SHP77 treated with DMSO at 0.1 percent for 48 hours (cell line): ENCODE measurements at regions not wholly inside any gene's neighbourhood (a gene's known extent, or its start where the extent isn't known, plus 50 kb on each side); places are given as distances from the start of the nearest gene placed in this dataset.

Source experiments
- DNase-seq: peaks from one replicate; lab custom pipeline; 2025; lab: John Stamatoyannopoulos, UW

- no peak for DNase-seq
Measured at GRCh38 chr17:77684803-77685798, 273.4 kb upstream of the TNRC6C start.

DNA sequence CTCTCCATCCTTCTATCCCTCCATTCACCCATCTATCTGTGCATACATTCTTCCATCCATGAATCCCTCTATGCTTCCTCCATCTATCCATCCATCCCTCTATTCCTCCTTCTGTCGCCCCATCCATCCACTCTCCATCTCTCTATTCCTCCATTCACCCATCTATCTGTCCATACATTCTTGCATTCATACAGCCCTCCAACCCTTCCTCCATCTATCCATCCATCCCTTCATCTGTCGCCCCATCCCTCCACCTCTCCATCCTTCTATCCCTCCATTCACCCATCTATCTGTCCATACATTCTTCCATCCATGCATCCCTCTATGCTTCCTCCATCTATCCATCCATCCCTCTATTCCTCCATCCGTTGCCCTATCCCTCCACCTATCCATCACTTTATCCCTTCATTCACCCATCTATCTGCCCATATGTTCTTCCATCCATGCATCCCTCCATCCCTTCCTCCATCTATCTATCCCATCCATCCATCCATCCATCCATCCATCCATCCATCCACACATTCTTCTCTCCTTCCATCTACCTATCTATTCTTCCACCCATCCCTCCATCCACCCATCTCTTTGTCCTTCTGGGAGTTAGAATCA lies 272.5 kb upstream of the TNRC6C start:
- DNase-seq = no peak

- DNase-seq = no peak
Measured at GRCh38 chr17:77686903-77687302, 271.6 kb upstream of the TNRC6C start.

DNA sequence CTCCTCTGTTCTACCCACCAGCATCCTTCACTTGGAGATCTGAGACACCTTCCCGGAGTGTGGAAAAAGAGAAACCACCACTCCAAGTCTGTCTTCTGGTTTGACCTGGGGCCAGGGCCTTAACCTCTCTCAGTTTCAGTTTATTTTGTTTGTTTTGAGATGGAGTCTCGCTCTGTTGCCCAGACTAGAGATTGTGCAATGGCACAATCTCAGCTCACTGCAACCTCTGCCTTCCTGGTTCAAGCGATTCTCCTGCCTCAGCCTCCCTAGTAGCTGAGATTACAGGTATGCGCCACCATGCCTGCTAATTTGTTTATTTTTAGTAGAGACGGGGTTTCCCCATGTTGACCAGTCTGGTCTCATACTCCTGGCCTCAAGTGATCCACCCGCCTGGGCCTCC lies 271.1 kb upstream of the TNRC6C start:
- no peak for DNase-seq

DNA sequence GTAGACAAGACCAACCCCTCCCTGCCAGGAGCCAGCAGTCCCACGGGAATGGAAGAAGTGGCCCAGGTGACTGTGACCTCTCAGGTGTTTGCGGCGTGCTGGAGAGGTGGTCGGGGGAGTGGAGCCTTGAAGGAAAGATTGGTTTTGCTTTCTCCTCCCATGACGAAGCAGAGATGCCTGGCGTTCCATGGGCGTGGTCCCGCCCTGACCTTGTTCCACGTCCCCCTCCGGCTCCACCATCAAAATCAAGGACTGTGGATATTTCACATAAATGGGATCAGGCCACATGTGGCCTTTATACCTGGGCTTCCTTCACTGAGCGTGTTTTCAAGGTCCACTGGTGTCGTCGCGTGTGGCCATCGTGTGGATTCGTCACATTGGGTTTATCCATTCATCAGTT lies 270.6 kb upstream of the TNRC6C start:
- no peak for DNase-seq

DNA sequence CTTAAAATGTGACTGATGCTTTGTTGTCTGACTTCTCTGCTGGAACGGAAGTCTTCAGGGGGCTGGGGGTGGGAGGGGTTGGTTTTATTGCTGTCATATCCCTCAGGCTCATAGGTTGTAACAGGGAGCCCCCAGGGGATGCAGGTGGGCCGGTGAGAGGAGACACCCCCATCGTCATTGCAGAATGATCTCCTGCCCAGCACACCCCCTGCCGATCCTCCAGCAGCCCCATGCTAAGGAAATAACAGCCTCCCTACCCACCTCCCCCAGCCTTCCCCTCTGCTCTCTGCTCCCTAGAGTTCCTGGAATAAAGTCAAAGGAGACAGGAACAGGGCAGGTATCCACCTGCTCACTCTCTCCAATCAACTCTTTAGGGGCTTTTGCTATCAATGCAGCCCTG lies 270.1 kb upstream of the TNRC6C start:
- no peak for DNase-seq

DNA sequence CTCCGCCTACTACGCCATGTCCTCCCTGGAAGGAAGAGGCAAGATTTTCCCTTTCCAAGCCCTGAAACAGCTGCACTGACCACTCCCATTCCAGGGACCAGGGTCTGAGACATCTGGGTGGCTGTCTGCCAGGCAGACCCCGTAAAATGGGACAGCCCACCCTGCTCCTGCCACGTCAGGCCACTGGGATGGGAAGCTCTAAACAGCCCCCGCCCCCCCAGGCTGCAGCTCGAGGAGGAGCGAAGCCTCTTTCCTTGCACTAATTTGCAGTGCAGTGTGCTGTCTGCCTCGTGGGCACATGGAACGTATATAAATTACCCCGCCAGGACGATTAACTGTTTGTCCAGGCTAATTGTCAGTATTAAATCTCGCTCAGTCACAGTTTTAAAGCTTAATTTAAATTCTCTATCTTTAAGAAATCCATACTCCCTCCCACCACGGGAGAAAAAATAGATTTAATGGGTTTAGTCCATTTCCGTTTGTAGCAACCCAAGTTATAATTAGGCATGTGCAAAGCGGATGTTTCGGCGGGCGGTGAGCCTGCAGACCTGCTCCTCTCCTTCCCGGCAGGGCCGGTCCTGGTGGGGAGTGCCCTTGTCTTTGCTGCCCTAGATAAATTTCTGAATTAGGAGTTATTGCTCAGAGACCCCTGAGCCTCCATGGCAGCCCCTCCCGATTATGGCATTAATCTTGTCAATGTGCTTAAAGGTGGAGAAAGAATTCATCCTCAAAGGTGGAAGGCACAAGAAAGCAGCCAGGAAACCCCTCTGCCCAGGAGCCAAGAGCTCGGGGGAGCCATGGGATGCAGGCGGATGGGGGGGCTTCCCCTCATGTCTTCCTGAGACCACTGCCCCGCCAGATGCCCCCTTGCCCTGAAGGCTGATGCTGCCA lies 268.0 kb upstream of the TNRC6C start:
- no peak for DNase-seq

DNA sequence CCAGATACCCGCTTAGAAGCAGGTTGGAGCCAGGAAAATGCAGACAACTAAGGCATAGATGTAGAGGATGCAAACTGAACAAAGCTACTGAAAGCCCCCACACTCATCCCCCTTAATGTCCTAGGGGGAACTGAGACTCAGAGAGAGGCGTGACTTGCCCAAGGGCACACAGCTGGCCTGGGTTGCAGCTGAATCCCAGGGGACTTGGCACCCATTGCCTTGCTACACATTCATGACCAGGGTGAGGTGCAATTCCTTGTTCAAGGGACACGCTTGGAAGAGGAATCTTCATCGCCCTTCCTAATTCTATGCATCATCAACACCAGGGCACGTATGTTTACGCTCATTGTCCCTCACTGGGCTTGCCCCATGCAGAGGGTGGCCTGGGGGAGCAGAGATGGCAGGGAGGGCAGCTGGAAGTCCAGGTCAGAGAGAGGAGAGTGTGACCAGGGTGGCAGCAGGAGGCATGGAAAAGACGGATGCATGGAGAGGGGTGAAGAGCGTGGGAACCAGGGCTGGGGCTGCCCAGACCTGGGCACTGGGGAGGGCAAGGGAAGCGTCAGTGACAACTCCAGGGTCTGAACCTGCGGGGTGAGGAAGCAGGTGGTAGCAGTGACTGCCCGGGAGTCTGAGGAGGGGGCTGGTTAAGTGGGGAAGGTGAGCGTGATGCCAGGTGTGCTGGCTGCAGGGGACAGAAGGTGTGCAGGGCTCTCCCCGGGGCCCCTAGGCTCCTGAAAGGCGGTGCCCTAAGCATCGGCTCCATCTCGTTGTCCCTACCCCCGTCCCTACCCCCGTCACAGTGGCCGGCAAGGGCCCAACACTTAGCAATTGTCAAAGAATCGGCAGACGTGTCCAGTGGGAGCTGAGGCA lies 267.1 kb upstream of the TNRC6C start:
- DNase-seq = no peak

- DNase-seq = no peak
Measured at GRCh38 chr17:77692571-77693161, 265.8 kb upstream of the TNRC6C start.

DNA sequence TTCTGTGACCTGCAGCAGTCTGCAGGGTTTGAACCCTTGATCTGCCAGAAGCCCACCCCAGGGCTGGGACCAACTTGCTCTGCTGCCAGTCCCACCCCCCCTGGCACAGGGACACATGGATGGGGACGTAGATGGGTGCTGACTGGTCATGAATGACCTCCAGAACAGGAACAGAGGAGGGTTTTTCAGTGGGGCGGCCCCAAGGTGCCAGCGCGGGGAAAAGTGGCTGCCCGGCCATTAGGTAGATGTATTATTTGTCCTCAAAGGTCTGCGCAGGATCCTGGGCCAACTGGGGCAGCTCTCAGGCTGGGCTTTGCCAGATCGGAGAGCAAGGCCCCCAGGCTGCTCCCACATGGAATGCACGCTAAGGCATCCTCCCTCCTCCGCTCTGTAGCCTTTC lies 265.2 kb upstream of the TNRC6C start:
- DNase-seq = no peak

GRCh38 chr17:77693776-77694175 lies 264.7 kb upstream of the TNRC6C start:
- no peak for DNase-seq

DNA sequence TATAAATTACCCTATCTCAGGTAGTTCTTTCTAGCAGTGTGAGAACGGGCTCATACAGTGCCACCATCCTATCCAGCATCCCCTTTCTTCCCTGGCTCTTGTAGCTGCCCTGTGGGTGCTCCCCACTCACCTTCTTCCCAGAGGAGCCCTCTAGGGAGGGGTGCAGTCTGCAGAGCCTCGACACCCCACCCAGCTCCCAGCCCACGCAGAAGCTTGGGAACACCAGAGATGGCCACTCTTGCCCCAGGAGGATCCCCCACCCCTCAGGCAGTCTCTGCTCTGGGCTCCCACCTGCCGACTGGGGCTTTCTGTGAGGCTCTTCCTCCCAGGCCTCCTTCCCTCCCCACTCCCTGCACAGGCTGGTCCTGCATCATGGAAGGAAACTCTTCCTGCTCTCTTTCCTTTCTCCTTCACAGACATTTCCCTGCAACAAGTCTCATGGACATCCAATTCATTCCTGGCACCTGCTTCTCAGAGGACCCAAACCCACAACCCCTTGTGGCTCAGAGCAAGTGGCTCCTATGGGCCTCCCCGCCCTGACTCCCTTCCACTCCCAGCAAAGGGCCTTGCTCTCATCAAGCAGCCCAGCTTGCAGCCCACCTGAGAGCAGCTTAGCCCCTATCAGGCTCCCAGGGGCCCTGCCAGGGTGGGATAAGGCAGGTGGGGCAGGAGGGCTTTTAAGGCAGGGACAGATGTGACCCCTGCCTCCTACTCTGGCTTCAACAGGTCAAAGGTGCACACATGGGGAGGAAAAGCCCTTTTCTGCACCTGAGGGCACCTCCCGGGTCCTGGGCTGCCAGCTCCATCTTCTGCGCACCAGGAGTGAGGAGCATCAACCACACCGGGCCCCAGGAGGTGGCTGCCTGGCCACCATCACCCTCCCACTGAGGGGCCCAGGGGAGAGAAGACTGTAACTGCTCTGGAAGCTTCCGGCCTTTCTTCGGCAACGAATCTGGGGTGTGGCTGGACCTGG lies 263.8 kb upstream of the TNRC6C start:
- DNase-seq = no peak

- DNase-seq = no peak
Measured at GRCh38 chr17:77695386-77695785, 263.1 kb upstream of the TNRC6C start.

- no peak for DNase-seq
Measured at GRCh38 chr17:77696151-77696720, 262.3 kb upstream of the TNRC6C start.

GRCh38 chr17:77696721-77697460 lies 261.6 kb upstream of the TNRC6C start:
- DNase-seq = no peak

DNA sequence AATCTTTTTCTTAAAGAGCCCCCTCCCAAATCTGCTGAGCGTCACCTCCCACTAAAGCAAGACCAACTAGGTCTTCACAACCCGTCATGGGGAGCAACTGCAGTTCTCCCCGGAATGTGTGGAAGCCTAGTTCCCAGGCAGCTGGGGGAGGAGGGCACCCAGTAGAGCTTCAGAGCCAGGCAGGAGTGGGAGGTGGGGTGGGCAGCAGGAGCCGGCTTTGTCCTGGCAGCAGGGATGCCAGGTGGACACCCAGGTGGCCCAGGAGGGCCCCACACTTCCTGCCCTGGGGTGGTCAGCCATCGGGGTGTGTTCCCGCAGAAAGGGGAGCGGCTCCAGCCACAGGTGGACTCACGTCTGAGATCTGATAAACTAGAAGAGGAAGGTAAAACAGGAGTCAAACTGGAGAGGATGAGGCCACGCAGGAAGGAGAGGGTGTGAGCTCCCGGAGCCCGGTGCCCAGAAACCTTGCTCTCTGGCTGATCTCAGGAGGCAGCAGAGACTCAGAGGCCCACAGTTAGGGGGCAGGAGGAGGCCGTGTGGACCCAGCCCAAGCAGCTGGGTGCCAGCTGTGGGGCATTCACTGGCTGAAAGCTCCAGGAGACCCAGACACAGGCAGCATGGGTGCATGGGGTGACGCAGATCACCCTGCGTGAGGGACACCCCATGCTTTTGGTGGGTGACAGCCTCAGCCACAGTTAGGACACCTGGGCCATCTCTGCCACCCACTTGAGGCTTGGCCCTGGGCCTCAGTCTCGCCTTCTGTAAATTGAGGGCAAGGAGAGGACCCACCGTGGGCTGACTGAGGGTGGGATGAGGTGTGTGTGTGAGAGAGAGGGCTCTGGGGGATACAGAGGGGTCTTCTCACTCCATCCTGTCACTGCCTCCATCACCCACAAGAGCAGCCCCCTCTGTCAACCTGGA lies 260.8 kb upstream of the TNRC6C start:
- no peak for DNase-seq

GRCh38 chr17:77698903-77699623 lies 259.4 kb upstream of the TNRC6C start:
- no peak for DNase-seq
